ENCODE measurements at regions not wholly inside any gene's neighbourhood (a gene's known extent, or its start where the extent isn't known, plus 50 kb on each side); places are given as distances from the start of the nearest gene placed in this dataset.

DNA sequence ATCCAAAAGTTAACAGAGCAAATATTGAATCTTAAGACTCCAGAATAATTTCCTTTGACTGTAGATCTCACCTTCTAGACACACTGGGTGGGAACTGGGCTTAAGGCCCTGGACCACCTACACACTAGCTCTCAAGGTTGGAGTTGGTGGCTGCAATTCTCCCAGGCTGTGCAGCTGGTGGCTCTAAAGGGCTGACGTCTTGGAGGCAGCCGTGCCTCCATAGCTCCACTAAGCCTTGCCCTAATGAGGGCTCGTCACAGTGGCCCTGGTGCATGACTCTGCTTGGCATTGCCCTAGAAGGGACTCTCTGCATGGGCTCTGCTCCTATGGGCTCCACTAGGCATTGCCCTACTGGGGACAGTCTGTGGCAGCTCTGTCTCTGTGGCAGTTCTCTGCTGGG, 1005.2 kb downstream of the CCSER2 start:
- ChIA-PET CTCF (interaction anchor here (0.6 kb wide), 2 partner anchors 18 to 361 kb away, joined by 3 to 4 read pairs; no protein-coding TSS in a partner anchor), POLR2A (ENCODE audit: low non-redundant PET) (no interaction called here)
- TF ChIP-seq, protein P1, sequence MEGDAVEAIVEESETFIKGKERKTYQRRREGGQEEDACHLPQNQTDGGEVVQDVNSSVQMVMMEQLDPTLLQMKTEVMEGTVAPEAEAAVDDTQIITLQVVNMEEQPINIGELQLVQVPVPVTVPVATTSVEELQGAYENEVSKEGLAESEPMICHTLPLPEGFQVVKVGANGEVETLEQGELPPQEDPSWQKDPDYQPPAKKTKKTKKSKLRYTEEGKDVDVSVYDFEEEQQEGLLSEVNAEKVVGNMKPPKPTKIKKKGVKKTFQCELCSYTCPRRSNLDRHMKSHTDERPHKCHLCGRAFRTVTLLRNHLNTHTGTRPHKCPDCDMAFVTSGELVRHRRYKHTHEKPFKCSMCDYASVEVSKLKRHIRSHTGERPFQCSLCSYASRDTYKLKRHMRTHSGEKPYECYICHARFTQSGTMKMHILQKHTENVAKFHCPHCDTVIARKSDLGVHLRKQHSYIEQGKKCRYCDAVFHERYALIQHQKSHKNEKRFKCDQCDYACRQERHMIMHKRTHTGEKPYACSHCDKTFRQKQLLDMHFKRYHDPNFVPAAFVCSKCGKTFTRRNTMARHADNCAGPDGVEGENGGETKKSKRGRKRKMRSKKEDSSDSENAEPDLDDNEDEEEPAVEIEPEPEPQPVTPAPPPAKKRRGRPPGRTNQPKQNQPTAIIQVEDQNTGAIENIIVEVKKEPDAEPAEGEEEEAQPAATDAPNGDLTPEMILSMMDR (conservative IDR thresholded peaks at IDR 0.05; ENCODE audit: low read depth), result no peak
- no peak for DNase-seq (ENCODE audit: low spot score)
- no peak overlapping the region for H3K27ac ChIP-seq

DNA sequence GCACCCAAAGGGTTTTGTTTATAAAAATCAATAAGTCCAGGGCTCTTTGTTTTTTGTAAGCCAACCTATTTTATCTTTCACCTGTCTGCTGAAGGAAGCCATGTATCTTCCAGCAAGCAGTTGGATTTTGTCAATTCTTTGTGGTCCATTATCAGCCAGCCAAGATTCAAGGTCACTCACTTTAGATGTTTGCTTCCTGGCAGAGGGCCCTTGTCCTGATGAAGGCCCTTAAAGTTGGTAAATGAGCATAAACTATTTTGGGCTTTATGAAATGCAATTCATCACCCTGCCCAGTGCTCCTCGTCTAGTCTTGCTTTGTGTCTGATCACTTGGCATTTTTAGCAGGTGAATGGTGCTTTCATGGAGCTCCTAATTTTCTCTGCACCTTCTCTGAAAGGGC, 1004.2 kb downstream of the GRID1 start:
- POLR2A ChIA-PET (ENCODE audit: low non-redundant PET), result no interaction called here
- CTCF ChIA-PET, result interaction anchor here (0.6 to 0.7 kb wide), 2 partner anchors 17 to 40 kb away, joined by 3 to 4 read pairs; no protein-coding TSS in a partner anchor
- no peak overlapping the region for H3K27ac ChIP-seq
- DNase-seq (ENCODE audit: low spot score), result no peak
- TF ChIP-seq, protein P1 (conservative IDR thresholded peaks at IDR 0.05; ENCODE audit: low read depth), result no peak

DNA sequence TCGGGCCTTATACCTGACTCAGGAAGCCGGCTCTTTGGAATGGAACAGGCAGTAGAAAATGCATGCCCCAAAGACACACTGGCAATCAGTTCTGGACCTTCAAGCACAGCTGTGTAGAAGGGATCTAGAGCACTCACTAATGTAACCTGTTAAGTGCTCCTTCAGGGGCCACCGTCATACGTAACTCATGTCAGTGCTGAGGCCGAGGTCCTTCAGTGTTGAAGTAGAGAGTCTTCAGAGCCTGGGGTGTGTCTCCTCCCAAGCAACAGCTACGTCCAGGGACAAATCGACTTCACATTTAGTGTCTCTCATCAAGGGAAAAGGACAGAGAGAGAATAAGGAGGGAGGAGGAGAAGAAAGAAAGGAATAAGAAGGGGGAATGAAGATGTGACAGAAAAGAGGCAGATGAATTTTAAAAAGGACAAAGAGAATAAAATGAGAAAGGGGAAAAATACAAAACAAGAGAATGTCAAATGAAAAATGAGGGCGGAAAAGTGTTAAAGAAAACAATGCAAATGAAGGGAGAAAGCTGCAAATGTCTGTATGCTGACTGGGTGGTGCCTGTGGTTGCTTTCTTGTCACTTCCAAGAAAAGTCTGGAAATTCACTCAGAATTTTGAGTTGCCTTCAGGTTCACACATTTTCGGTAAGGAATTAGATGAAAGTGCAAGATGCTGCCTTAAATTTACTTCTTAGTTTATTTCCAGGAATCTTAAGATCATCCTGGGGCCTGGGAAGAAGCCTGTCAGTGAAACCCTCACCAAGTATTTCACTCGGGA, 989.4 kb downstream of the GRID1 start:
- no peak overlapping the region for H3K27ac ChIP-seq
- ChIA-PET POLR2A (ENCODE audit: low non-redundant PET) (no interaction called here), CTCF (interaction anchor here (0.6 to 0.7 kb wide), 2 partner anchors 26 to 78 kb away, joined by 3 to 6 read pairs; no protein-coding TSS in a partner anchor)
- DNase-seq (ENCODE audit: low spot score), result no peak
- TF ChIP-seq, protein P1 (conservative IDR thresholded peaks at IDR 0.05; ENCODE audit: low read depth), result no peak

DNA sequence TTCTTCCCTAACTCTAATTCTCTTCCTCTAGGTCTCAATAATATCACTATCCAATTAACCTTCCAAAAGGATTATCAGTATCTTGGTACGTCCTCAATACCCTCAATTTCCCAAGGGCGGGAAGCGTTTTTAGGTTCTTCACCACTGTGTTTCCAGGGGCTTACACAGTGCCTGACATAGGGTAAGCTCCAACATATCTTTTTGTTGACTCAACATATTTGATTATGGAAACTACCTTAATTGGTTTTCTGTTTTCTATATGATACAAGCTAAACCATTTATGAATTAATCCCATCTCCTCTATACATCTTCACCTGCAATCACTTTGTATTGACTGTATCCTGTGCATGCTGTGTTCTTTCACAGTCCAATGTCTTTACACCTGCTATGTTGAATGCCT, 987.3 kb downstream of the GRID1 start:
- DNase-seq (ENCODE audit: low spot score), result no peak
- ChIA-PET CTCF (interaction anchor here (0.6 kb wide), 2 partner anchors 17 to 170 kb away, joined by 3 to 4 read pairs; no protein-coding TSS in a partner anchor), POLR2A (ENCODE audit: low non-redundant PET) (no interaction called here)
- H3K27ac ChIP-seq, result no peak overlapping the region
- TF ChIP-seq, protein P1 (conservative IDR thresholded peaks at IDR 0.05; ENCODE audit: low read depth), result no peak

DNA sequence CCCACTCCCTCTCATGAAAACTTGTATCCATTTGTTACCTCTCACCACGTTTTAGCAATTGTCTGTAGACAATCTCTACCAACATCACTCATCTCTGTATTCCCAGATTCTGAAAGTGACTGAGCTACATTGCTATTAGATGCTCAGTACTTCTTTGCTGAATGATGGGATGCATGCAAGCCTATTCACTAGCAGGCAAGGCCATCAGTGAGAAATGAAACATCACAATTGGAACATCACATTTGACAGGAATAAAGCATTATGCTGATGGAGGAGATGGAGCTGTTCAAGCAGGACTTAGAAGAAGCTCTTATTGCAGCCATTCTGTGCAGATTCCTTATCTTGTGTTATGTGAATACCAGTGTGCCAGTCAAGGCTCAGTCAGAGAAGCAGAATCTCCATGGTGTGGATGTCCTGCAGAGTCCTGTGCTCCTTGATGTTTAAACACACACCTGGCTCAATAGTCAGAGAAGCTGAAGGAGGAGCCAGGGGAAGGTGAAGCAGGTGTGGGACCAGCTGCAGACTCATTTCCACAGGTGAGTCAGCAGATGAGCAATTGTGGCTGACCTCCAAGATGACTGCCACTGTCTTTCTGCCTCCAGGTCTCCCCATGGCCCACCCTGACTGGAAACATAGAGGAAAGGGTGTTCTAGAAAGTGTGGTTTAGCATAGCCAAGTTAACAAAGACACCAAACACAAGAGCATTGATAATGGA, 965.5 kb downstream of the GRID1 start:
- TF ChIP-seq, protein P1 (conservative IDR thresholded peaks at IDR 0.05; ENCODE audit: low read depth), result no peak
- ChIA-PET CTCF (no interaction called here), POLR2A (ENCODE audit: low non-redundant PET) (no interaction called here)
- DNase-seq (ENCODE audit: low spot score), result no peak
- H3K27ac ChIP-seq, result no peak overlapping the region

DNA sequence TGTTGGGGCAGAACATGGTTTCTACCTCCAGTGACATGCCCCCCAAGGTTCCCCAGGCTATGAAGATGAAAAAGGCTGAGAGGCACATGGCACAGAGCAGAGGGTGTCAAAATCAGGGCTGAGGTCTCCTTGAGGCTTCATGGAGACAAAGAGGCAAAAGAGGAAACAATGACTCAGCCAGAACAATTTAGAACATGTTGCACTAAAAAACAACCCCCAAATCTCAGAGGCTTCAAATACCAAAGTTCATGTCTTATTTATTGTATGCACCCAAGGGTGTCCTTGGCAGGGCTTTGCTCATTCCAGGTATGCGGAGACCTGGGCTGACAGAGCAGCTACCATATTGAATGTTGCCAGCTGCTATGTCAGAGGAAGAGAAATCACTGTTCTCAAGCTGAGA, 964.1 kb downstream of the GRID1 start:
- ChIA-PET POLR2A (ENCODE audit: low non-redundant PET) (no interaction called here), CTCF (no interaction called here)
- DNase-seq (ENCODE audit: low spot score), result no peak
- no peak overlapping the region for H3K27ac ChIP-seq
- TF ChIP-seq, protein P1 (conservative IDR thresholded peaks at IDR 0.05; ENCODE audit: low read depth), result no peak
